Smooth muscle cell (in vitro differentiated cells): ENCODE measurements at regions not wholly inside any gene's neighbourhood (a gene's known extent, or its start where the extent isn't known, plus 50 kb on each side); places are given as distances from the start of the nearest gene placed in this dataset.

ENCODE experiments used
- DNase-seq: peaks from one replicate; lab custom pipeline; 2025; ENCODE audit not compliant: unreplicated experiment; lab: John Stamatoyannopoulos, UW
- H2AFZ ChIP-seq: fragments of 200-600 bp; sonication (generic); 2 replicates; pipeline ENCODE4 v1.6.0; 2016; ENCODE audit warnings: antibody characterized with exemption, low read depth, mild to moderate bottlenecking
- H3F3A ChIP-seq: fragments of 200-600 bp; sonication (generic); 2 replicates; pipeline ENCODE4 v1.6.0; 2017; ENCODE audit warnings: antibody characterized with exemption, low read depth
- H3K27ac ChIP-seq: fragments of 200-600 bp; sonication (generic); 2 replicates; pipeline ENCODE4 v1.5.1; 2016; ENCODE audit warnings: low read depth, mild to moderate bottlenecking
- H3K27me3 ChIP-seq: fragments of 200-600 bp; sonication (generic); 2 replicates; pipeline ENCODE4 v1.6.1; 2016; ENCODE audit warnings: low read depth, mild to moderate bottlenecking
- H3K36me3 ChIP-seq: fragments of 200-600 bp; sonication (generic); 2 replicates; pipeline ENCODE4 v1.5.1; 2016; ENCODE audit warnings: low read depth
- H3K4me1 ChIP-seq: fragments of 200-600 bp; sonication (generic); 2 replicates; pipeline ENCODE4 v1.5.1; 2016; ENCODE audit warnings: low read depth
- H3K4me2 ChIP-seq: fragments of 200-600 bp; sonication (generic); 2 replicates; pipeline ENCODE4 v1.6.0; 2016; ENCODE audit warnings: mild to moderate bottlenecking
- H3K4me3 ChIP-seq: fragments of 200-600 bp; sonication (generic); 2 replicates; pipeline ENCODE4 v1.5.1; 2016; ENCODE audit warnings: mild to moderate bottlenecking
- H3K79me2 ChIP-seq: fragments of 200-600 bp; sonication (generic); 2 replicates; pipeline ENCODE4 v1.6.0; 2016; ENCODE audit warnings: low read depth, mild to moderate bottlenecking
- H3K9ac ChIP-seq: fragments of 200-600 bp; sonication (generic); 2 replicates; pipeline ENCODE4 v1.6.0; 2016; ENCODE audit warnings: low read depth
- H3K9me3 ChIP-seq: fragments of 200-600 bp; sonication (generic); replicated peaks from 2 replicates; pipeline ENCODE4 v1.5.1; 2016; ENCODE audit warnings: low read depth
- H4K20me1 ChIP-seq: fragments of 200-600 bp; sonication (generic); 2 replicates; pipeline ENCODE4 v1.6.0; 2016; ENCODE audit warnings: low read depth
- WGBS: methylation state at CpG from one replicate; pipeline ENCODE4 v1.1.7; 2016; ENCODE audit warnings: low lambda C conversion rate; 5-methylcytosine and 5-hydroxymethylcytosine counted together
- TF ChIP-seq, protein P1 (sequence below): fragments of 200-600 bp; sonication (generic); IDR thresholded peaks from 2 replicates; pipeline ENCODE4 v1.5.1; 2017; ENCODE audit warnings: borderline replicate concordance, mild to moderate bottlenecking, antibody characterized with exemption; ENCODE audit not compliant: insufficient read depth, poor library complexity, severe bottlenecking

DNA sequence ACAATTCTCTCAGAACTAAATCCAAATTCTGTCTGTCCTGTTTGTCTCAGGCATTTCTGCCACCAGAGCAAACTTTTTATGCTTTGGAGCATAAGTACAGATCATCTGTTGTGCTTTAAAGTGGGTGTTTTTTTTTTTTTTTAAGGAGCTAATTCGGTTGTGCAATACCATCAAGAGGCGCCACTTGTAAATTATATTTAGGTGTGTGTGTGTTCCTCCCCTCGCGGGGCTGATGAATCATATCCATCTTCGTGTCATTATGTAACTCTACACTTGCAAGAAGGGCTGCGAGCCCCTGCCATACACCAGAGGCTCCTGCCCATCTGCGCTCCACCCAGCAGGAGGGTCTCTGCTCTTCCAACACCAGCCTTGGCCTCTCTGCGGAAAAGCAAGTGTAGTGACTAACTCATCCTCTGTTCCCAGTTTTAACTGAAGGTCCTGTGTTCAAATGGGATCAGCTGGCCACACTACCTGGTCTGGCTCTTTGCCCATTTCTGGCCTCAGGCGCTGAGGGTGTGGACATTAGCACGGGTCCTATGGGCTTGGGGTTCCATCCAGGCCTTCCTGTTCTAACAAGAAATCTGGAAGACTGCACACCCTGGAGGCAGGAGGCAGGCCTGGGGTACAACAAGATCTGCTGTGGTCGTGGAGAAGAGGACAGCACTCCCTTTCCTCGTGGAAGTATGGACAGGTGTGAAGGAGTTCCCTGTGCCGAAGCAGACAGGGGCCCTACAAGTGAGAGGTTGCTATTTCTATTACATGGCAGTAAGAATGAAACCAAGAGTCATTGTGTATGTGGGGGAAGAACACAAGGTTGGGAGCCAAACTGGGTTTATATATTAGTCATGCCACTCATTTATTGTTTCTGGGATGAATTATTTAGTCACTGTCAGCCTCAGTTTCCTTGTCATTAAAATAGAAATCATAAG, 96.1 kb upstream of the MBNL2 start:
- no peak overlapping the region for H3K4me3 ChIP-seq
- no peaks in the 10 kb centered on the region for H3K9me3 ChIP-seq
- no peaks in the 10 kb centered on the region for H3K36me3 ChIP-seq
- no peaks in the 10 kb centered on the region for H3K27me3 ChIP-seq
- DNase-seq = no peak
- peaks cover 29% of the 10 kb centered on the region for H3K4me1 ChIP-seq
- no peak overlapping the region for H2AFZ ChIP-seq
- TF ChIP-seq, protein P1, sequence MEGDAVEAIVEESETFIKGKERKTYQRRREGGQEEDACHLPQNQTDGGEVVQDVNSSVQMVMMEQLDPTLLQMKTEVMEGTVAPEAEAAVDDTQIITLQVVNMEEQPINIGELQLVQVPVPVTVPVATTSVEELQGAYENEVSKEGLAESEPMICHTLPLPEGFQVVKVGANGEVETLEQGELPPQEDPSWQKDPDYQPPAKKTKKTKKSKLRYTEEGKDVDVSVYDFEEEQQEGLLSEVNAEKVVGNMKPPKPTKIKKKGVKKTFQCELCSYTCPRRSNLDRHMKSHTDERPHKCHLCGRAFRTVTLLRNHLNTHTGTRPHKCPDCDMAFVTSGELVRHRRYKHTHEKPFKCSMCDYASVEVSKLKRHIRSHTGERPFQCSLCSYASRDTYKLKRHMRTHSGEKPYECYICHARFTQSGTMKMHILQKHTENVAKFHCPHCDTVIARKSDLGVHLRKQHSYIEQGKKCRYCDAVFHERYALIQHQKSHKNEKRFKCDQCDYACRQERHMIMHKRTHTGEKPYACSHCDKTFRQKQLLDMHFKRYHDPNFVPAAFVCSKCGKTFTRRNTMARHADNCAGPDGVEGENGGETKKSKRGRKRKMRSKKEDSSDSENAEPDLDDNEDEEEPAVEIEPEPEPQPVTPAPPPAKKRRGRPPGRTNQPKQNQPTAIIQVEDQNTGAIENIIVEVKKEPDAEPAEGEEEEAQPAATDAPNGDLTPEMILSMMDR = no peak
- H3K79me2 ChIP-seq = no peaks in the 10 kb centered on the region
- no peaks in the 10 kb centered on the region for H4K20me1 ChIP-seq
- H3K9ac ChIP-seq = peak overlapping the region; percentile 28
- peak overlapping the region; percentile 65 for H3K4me2 ChIP-seq
- 44% methylated on average over 13 of the region's 13 CpGs for WGBS
- peak overlapping the region; percentile 75 for H3K27ac ChIP-seq
- no peaks in the 10 kb centered on the region for H3F3A ChIP-seq

DNA sequence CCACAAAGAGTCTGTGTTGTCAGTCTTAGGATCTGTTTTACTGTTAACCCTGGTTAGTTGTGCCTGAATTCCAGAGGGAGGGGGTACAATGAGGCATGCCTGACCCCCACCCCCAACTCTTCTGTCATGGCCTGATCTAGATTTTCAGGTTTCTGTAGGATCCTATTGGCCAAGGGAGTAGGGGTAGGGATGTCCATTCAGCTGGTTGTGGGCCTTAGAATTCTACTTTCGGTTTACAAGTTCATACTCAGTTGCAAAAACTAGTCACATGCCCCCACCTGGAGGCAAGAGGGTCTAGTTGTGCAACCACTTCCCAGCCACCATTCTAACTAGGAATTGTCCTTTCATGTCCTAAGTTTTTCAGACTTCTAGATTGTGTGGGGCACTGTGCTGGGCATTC, 94.3 kb upstream of the MBNL2 start:
- WGBS = 88% methylated on average over 1 of the region's 1 CpG
- Histone ChIP-seq H3F3A (no peaks in the 10 kb centered on the region), H3K27ac (no peak overlapping the region), H3K36me3 (no peaks in the 10 kb centered on the region), H3K4me1 (peaks cover 22% of the 10 kb centered on the region), H3K9me3 (no peaks in the 10 kb centered on the region), H3K79me2 (no peaks in the 10 kb centered on the region), H3K4me3 (no peak overlapping the region), H3K4me2 (no peak overlapping the region), H2AFZ (no peak overlapping the region), H4K20me1 (no peaks in the 10 kb centered on the region), H3K27me3 (no peaks in the 10 kb centered on the region), H3K9ac (no peak overlapping the region)
- TF ChIP-seq, protein P1 = no peak
- DNase-seq = no peak

DNA sequence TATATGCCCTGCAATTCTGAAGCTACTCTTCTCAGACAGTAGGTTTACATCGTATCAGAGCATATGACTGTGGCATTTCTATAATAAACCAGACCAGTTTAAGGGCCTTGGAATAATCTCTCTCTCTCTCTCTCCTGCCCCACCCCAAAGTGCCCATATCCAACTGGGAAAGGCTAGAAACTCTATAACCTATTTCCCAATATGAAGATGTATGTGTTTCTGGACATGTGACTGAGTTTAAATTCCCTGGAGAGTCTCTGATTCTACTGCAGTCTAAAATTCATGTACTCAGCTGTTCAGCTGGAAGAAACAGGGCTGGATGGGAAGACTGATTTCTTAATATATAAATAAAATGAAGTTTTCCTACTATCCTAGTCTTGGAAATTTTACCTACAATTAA, 91.9 kb upstream of the MBNL2 start:
- H3K4me3 ChIP-seq = no peak overlapping the region
- H3K4me2 ChIP-seq = no peak overlapping the region
- no peak for DNase-seq
- 68% methylated on average over 1 of the region's 1 CpG for WGBS
- no peaks in the 10 kb centered on the region for H3F3A ChIP-seq
- no peak overlapping the region for H2AFZ ChIP-seq
- TF ChIP-seq, protein P1 = no peak
- no peaks in the 10 kb centered on the region for H4K20me1 ChIP-seq
- H3K9me3 ChIP-seq = no peaks in the 10 kb centered on the region
- no peak overlapping the region for H3K27ac ChIP-seq
- no peak overlapping the region for H3K9ac ChIP-seq
- H3K4me1 ChIP-seq = peaks cover 14% of the 10 kb centered on the region
- H3K27me3 ChIP-seq = no peaks in the 10 kb centered on the region
- no peaks in the 10 kb centered on the region for H3K36me3 ChIP-seq
- H3K79me2 ChIP-seq = no peaks in the 10 kb centered on the region

DNA sequence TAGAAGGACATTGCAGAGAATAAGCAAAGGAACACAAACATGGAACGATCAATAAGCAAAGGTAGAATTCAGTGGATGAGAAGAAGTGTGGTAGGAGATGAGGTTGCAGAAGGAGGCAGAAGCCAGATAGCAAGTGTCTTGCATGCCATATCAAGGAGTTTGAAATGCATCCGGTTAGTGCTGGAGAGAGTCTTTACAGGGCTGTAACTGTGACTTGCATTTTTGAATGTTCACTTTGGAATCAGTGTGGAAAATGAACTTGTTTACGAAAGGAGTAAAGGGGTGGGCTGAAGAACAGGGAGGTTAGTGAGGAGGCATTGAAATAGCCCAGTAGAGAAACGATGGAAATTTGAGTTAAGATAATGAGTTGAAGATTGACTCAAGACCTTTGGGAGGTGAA, 90.7 kb upstream of the MBNL2 start:
- Histone ChIP-seq H3K9ac (no peak overlapping the region), H3K4me1 (peaks cover 4% of the 10 kb centered on the region), H3F3A (no peaks in the 10 kb centered on the region), H2AFZ (no peak overlapping the region), H3K4me3 (no peak overlapping the region), H3K4me2 (no peak overlapping the region), H4K20me1 (no peaks in the 10 kb centered on the region), H3K27ac (no peak overlapping the region), H3K9me3 (no peaks in the 10 kb centered on the region), H3K79me2 (no peaks in the 10 kb centered on the region), H3K36me3 (no peaks in the 10 kb centered on the region), H3K27me3 (no peaks in the 10 kb centered on the region)
- TF ChIP-seq, protein P1 = no peak
- DNase-seq = no peak
- WGBS = 84% methylated on average over 4 of the region's 4 CpGs
